K562 (cell line): ENCODE measurements at regions not wholly inside any gene's neighbourhood (a gene's known extent, or its start where the extent isn't known, plus 50 kb on each side); places are given as distances from the start of the nearest gene placed in this dataset.

Source experiments
- CBX8 ChIP-seq: fragments of 200-600 bp; sonication (generic); IDR thresholded peaks from 2 replicates; pipeline ENCODE4 v1.6.1; 2012; ENCODE audit warnings: borderline replicate concordance, mixed run types, low read depth, mild to moderate bottlenecking, moderate library complexity, mixed read lengths, low read length, control low read depth, inconsistent platforms; ENCODE audit not compliant: poor library complexity, severe bottlenecking; ENCODE audit errors: extremely low read depth
- EZH2 ChIP-seq: IDR thresholded peaks from 2 replicates; pipeline ENCODE4 v1.6.1; 2012; ENCODE audit warnings: low read depth, mild to moderate bottlenecking, inconsistent platforms, low read length, borderline replicate concordance
- GMEB1 ChIP-seq: fragments of 250-450 bp; sonication (Bioruptor Pico); IDR thresholded peaks from 2 replicates; pipeline ENCODE4 v1.4.0; 2020; ENCODE audit warnings: mild to moderate bottlenecking
- MECOM ChIP-seq: fragments of 250-450 bp; sonication (Bioruptor Pico); IDR thresholded peaks from 2 replicates; pipeline ENCODE4 v1.8.0; 2022; ENCODE audit warnings: inconsistent platforms
- MEF2D ChIP-seq: conservative IDR thresholded peaks from 2 replicates; pipeline ENCODE4 v1.6.1; 2016; ENCODE audit warnings: low read depth, missing genetic modification characterization, missing compliant biosample characterization
- MLLT1 ChIP-seq, 2 experiments: fragments of 450-650 bp; IDR thresholded peaks; 2 replicates each; pipeline ENCODE4 v1.6.1; 2016
- NCOA1 ChIP-seq: fragments of 450-650 bp; IDR thresholded peaks from 2 replicates; pipeline ENCODE4 v1.6.1; 2016; ENCODE audit warnings: low read depth
- OTX1 ChIP-seq: fragments of 450-650 bp; formaldehyde crosslinking; IDR thresholded peaks from 2 replicates; pipeline ENCODE4 v1.4.0; 2022; ENCODE audit warnings: mild to moderate bottlenecking
- STAT5B ChIP-seq: fragments of 250-450 bp; sonication (Bioruptor Pico); IDR thresholded peaks from 2 replicates; pipeline ENCODE4 v1.8.0; 2021; ENCODE audit warnings: mild to moderate bottlenecking, inconsistent platforms
- ZNF655 ChIP-seq: fragments of 250-450 bp; sonication (Bioruptor Pico); IDR thresholded peaks from 2 replicates; pipeline ENCODE4 v1.5.0; 2021
- TF ChIP-seq, protein P1 (sequence below): fragments of 450-650 bp; IDR thresholded peaks from 2 replicates; pipeline ENCODE4 v1.6.1; 2016; ENCODE audit warnings: antibody characterized with exemption
- TF ChIP-seq, protein P2 (sequence below): IDR thresholded peaks from 2 replicates; pipeline ENCODE4 v1.6.1; 2011; ENCODE audit not compliant: insufficient read length; ENCODE audit errors: extremely low read depth

DNA sequence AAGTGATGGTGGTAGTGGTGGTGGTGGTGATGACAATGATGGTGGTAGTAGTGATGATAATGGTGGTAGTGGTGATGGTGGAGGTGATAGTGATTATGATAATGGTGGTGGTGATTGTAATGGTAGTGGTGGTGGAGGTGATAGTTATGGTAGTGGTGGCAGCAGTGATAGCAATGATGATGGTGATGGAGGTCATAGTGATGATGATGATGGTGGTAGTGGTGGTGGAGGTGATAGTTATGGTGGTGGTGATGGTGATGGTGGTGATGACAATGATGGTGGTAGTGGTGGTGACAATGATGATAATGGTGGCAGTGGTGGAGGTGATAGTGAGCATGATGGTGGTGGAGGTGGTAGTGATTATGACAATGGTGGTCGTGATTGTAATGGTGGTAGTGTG lies 191.7 kb upstream of the RNF32 start (continued):
- TF ChIP-seq ZNF655 (CRISPR knock-in tag) = no peak
- no peak for TF ChIP-seq MECOM (CRISPR knock-in tag)
- 0 out of 4 replicates have a peak, but pooled peaks have one; percentile 17 to 43 for TF ChIP-seq MLLT1 (IDR thresholded peaks at IDR 0.05)
- TF ChIP-seq, protein P1, sequence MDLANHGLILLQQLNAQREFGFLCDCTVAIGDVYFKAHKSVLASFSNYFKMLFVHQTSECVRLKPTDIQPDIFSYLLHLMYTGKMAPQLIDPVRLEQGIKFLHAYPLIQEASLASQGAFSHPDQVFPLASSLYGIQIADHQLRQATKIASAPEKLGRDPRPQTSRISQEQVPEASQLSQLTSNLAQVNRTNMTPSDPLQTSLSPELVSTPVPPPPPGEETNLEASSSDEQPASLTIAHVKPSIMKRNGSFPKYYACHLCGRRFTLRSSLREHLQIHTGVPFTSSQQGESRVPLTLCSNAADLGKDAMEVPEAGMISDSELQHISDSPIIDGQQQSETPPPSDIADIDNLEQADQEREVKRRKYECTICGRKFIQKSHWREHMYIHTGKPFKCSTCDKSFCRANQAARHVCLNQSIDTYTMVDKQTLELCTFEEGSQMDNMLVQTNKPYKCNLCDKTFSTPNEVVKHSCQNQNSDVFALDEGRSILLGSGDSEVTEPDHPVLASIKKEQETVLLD = no peak
- TF ChIP-seq EZH2 = no peak
- no peak for TF ChIP-seq STAT5B (CRISPR knock-in tag)
- no peak for TF ChIP-seq NCOA1
- TF ChIP-seq, protein P2, sequence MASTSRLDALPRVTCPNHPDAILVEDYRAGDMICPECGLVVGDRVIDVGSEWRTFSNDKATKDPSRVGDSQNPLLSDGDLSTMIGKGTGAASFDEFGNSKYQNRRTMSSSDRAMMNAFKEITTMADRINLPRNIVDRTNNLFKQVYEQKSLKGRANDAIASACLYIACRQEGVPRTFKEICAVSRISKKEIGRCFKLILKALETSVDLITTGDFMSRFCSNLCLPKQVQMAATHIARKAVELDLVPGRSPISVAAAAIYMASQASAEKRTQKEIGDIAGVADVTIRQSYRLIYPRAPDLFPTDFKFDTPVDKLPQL = no peak
- TF ChIP-seq GMEB1 (CRISPR knock-in tag) = no peak
- TF ChIP-seq CBX8 = no peak
- TF ChIP-seq MEF2D (tag) = no peak
- TF ChIP-seq OTX1 = 0 out of 2 replicates have a peak, but pooled peaks have one; percentile 32
